A549 (cell line): ENCODE measurements at regions not wholly inside any gene's neighbourhood (a gene's known extent, or its start where the extent isn't known, plus 50 kb on each side); places are given as distances from the start of the nearest gene placed in this dataset.

ENCODE experiments used
- CHD2 ChIP-seq: fragments of 150-350 bp; IDR thresholded peaks from 2 replicates; pipeline ENCODE4 v1.6.1; 2014; ENCODE audit warnings: low read length; ENCODE audit not compliant: partially characterized antibody
- POLR2A ChIP-seq: IDR thresholded peaks from 2 replicates; pipeline ENCODE4 v1.6.1; 2012; ENCODE audit warnings: mild to moderate bottlenecking, low read length

GRCh38 chr12:47319746-47320145 is 240.0 kb upstream of the AMIGO2 start:
- TF ChIP-seq CHD2 (no peak), POLR2A (no peak)
